AG20443 (cell line): ENCODE measurements at regions not wholly inside any gene's neighbourhood (a gene's known extent, or its start where the extent isn't known, plus 50 kb on each side); places are given as distances from the start of the nearest gene placed in this dataset.

Experiments
- DNase-seq: peaks from one replicate; pipeline ENCODE4 v3.0.0; 2012; ENCODE audit warnings: low spot score, mixed read lengths

- DNase-seq = no peak
These were observed 170.2 kb upstream of the CD180 start for GRCh38 chr5:67366691-67367395.

- no peak for DNase-seq
These were observed 169.7 kb upstream of the CD180 start for GRCh38 chr5:67366276-67366675.

GRCh38 chr5:67364381-67364970, 167.9 kb upstream of the CD180 start:
- no peak for DNase-seq

- no peak for DNase-seq
These were observed 167.4 kb upstream of the CD180 start for GRCh38 chr5:67363963-67364362.

- no peak for DNase-seq
These were observed 166.6 kb upstream of the CD180 start for GRCh38 chr5:67363180-67363709.

GRCh38 chr5:67361932-67362729, 165.5 kb upstream of the CD180 start:
- DNase-seq = no peak

GRCh38 chr5:67360047-67360446, 163.4 kb upstream of the CD180 start:
- DNase-seq = no peak

- DNase-seq = no peak
These were observed 161.6 kb upstream of the CD180 start for GRCh38 chr5:67358186-67358585.

GRCh38 chr5:67355120-67355713, 158.6 kb upstream of the CD180 start:
- no peak for DNase-seq

- DNase-seq = no peak
These were observed 157.2 kb upstream of the CD180 start for GRCh38 chr5:67353500-67354450.

- peak; percentile 24 for DNase-seq
These were observed 154.1 kb upstream of the CD180 start for GRCh38 chr5:67350618-67351201.

GRCh38 chr5:67350185-67350584, 153.6 kb upstream of the CD180 start:
- DNase-seq = peak; percentile 50

- no peak for DNase-seq
These were observed 151.2 kb upstream of the CD180 start for GRCh38 chr5:67347821-67348220.

GRCh38 chr5:67346611-67347010, 150.0 kb upstream of the CD180 start:
- DNase-seq = no peak

- no peak for DNase-seq
These were observed 148.3 kb upstream of the CD180 start for GRCh38 chr5:67344870-67345269.

GRCh38 chr5:67343835-67344234, 147.2 kb upstream of the CD180 start:
- DNase-seq = no peak

- no peak for DNase-seq
These were observed 144.9 kb upstream of the CD180 start for GRCh38 chr5:67341478-67341877.

GRCh38 chr5:67339219-67339767, 142.7 kb upstream of the CD180 start:
- no peak for DNase-seq

GRCh38 chr5:67338421-67338820, 141.8 kb upstream of the CD180 start:
- no peak for DNase-seq

GRCh38 chr5:67337751-67338150, 141.2 kb upstream of the CD180 start:
- no peak for DNase-seq

- no peak for DNase-seq
These were observed 138.8 kb upstream of the CD180 start for GRCh38 chr5:67335426-67335825.
